T47D (cell line): ENCODE measurements at regions not wholly inside any gene's neighbourhood (a gene's known extent, or its start where the extent isn't known, plus 50 kb on each side); places are given as distances from the start of the nearest gene placed in this dataset.
"Not testable (repeated sequence)": the region's sequence is repeated elsewhere in the genome, so short reads cannot be mapped to it uniquely, and the experiment has no call there.

Experiments used
- DNase-seq, 2 experiments: peaks; one replicate each; pipeline versions ENCODE4 v3.0.0 to v3.0.0-alpha.2; 2011 to 2012; ENCODE audit warnings: low read depth in 1 of 2, low spot score in 1 of 2
- JUND ChIP-seq: IDR thresholded peaks from 2 replicates; pipeline ENCODE4 v1.6.1; 2012; ENCODE audit warnings: low read depth
- in situ Hi-C: cut with HindIII; loops from 2 replicates; pipeline ENCODE4 v1.10.0; 2016; ENCODE audit warnings: low sequenced_read_pairs, low pct_unique_long_range_greater_than_20kb

DNA sequence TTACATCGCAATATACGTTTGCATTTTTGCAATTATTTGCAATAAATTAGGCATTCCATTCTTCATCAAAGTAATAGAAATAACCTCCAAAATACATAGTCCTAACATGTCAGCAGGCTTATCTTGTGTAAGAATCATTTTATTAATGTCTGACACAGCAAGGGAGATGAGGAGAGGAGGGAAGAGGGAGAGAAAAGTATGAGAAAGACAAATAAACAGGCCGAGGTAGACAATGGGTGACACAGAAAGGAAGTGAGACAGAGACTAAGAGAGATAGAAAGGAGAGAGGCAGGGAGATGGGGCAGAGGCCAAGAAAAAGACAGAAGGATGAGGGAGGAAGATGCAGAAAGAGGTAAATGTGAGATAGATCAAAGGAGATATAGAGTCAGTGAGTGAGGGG, 50.3 kb upstream of the CYP2B6 start:
- DNase-seq, in situ Hi-C loops: not testable (repeated sequence)

DNA sequence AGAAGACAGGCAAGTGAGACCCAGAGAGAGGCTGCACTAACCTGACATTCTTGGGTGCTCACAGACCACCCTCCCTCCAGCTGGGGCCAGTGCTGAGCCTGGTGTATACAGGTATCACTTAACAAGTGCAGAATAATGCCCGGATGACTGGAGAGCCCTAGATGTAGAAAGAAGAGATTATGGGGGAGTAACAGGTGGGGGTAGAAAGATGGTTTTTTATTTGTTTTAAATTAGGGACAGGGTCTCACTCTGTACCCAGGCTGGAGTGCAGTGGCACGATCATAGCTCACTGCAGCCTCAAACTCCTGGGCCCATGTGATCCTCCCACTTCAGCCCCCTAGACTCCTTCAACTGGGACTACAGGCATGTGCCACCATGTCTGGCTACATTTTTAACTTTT, 53.1 kb upstream of the CYP2B6 start:
- DNase-seq, in situ Hi-C loops: not testable (repeated sequence)

DNA sequence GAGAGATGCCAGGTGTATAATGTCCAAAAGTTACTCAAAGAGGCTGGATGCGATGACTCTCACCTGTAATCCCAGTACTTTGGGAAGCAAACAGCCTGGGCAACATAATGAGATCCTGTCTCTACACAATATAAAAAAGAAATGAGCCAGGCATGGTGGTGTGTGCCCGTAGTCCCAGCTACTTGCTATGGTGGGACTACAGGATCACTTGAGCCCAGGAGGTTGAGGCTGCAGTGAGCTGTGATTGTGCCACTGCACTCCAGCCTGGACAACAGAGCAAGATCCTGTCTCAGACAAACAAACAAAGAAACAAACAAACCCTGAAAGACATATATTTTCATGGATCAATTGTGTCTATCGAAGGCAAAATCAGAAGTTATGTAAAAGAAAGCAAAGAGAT, 54.3 kb upstream of the CYP2B6 start:
- in situ Hi-C loops: no loop called here
- no peak for TF ChIP-seq JUND

DNA sequence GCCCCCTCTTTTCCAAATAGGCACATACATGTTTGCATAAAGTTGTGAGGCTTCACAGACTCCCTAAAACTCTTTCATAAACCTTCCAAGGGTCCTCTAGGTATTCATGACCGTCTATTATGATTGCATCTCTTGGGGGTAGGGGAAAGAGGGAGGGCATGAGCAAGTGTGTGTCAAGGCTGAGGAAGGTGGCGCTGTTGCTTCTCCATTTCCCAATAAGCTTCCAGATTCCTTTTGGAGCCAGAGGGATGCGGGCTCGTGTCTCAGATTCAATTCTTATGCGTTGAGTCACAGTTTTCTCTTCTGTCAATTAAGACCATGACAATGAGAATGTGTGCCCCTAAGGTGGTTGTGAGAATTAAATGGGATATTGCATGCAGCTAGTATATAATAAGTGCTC, 51.0 kb upstream of the CYP2A7 start:
- TF ChIP-seq JUND: no peak
- in situ Hi-C loops: no loop called here
- peak in 1 of 2 experiments; percentile 46 for DNase-seq

More for the DNA sequence above, 54.3 kb upstream of the CYP2B6 start:
- no peak for DNase-seq

DNA sequence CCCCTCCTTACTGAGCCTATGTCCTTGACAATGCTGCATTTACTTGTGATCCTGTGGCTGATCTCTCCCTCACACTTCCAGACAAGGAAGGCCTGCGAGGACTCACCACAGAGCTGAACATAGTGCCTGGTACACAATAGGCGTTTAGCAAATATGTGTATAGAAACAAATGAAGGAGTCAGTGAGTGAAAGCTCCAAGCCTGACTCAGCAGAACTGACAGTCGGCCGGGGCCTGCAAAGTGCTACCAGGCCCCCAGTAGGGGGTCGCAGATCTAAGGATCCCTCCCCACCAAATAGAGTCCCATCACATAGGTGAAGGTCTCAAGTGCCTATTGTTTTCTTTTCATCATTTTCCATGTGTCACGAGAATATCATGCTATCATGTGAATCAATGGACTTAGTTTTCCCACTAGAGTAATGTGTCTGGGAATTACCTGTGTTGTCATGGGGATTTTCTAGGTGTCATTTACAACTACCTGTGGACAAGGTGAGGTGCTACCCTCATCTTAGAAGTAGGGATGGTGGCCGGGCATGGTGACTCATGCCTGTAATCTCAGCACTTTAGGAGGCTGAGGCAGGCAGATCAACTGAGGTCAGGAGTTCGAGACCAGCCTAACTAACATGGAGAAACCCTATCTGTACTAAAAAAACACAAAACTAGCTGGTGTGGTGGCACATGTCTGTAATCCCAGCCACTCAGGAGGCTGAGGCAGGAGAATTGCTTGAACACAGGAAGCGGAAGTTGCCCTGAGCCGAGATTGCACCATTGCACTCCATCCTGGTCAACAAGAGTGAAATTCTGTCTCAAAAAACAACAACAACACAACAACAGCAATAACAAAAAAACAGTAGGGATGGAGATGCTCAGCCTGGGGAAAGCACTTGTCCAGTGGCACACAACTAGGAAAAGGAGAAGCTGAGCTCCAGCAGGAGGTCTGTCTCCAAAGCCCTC, 50.3 kb upstream of the CYP2A7 start:
- TF ChIP-seq JUND: no peak
- in situ Hi-C loops: no loop called here
- peak in 1 of 2 experiments; percentile 30 for DNase-seq
